ENCODE measurements at regions not wholly inside any gene's neighbourhood (a gene's known extent, or its start where the extent isn't known, plus 50 kb on each side); places are given as distances from the start of the nearest gene placed in this dataset.

- TF ChIP-seq POLR2A (IDR thresholded peaks at IDR 0.05; ENCODE audit: low read length) (no peak), GATA1 (IDR thresholded peaks at IDR 0.05; ENCODE audit: low read depth, low read length) (no peak)
Observed at GRCh38 chr1:224809137-224809536, 120.3 kb upstream of the DNAH14 start.
